Testis (tissue), 2 donors: ENCODE measurements at regions not wholly inside any gene's neighbourhood (a gene's known extent, or its start where the extent isn't known, plus 50 kb on each side); places are given as distances from the start of the nearest gene placed in this dataset.

Experiments used
- POLR2A ChIP-seq: fragments of 450-650 bp; IDR thresholded peaks from one replicate; pipeline ENCODE4 v1.6.1; 2017; ENCODE audit warnings: antibody characterized with exemption, mild to moderate bottlenecking, moderate library complexity
- TF ChIP-seq, protein P1 (sequence below), 3 experiments: fragments of 450-650 bp in 2 of 3; fragments of 200-600 bp in 1 of 3; sonication (generic) in 1 of 3; IDR thresholded peaks; one replicate each; pipeline ENCODE4 v1.5.1; 2016 to 2019; ENCODE audit warnings: antibody characterized with exemption in 3 of 3, mild to moderate bottlenecking in 2 of 3, moderate library complexity in 1 of 3

DNA sequence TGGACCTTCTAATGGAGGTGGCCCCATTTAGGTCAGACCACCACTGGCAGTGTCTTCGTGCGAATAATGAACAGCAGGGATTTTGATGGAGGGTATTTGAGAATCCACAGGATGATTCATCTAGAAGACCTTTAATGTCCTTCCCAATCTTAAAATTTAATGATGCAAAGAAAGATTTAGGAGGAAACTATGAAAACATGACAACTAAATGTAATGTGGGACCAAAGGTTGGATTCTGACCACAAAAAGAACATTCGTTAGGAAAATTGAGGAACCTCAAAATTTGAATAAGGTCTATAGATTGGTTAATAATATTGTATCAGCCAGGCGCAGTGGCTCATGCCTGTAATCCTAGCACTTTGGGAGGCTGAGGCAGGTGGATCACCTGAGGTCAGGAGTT is 78.2 kb upstream of the TMPO start:
- no peak for TF ChIP-seq POLR2A
- TF ChIP-seq, protein P1, sequence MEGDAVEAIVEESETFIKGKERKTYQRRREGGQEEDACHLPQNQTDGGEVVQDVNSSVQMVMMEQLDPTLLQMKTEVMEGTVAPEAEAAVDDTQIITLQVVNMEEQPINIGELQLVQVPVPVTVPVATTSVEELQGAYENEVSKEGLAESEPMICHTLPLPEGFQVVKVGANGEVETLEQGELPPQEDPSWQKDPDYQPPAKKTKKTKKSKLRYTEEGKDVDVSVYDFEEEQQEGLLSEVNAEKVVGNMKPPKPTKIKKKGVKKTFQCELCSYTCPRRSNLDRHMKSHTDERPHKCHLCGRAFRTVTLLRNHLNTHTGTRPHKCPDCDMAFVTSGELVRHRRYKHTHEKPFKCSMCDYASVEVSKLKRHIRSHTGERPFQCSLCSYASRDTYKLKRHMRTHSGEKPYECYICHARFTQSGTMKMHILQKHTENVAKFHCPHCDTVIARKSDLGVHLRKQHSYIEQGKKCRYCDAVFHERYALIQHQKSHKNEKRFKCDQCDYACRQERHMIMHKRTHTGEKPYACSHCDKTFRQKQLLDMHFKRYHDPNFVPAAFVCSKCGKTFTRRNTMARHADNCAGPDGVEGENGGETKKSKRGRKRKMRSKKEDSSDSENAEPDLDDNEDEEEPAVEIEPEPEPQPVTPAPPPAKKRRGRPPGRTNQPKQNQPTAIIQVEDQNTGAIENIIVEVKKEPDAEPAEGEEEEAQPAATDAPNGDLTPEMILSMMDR (IDR thresholded peaks at IDR 0.05): no peak
